ENCODE measurements at regions not wholly inside any gene's neighbourhood (a gene's known extent, or its start where the extent isn't known, plus 50 kb on each side); places are given as distances from the start of the nearest gene placed in this dataset.
"Not testable (repeated sequence)": the region's sequence is repeated elsewhere in the genome, so short reads cannot be mapped to it uniquely, and the experiment has no call there.

DNA sequence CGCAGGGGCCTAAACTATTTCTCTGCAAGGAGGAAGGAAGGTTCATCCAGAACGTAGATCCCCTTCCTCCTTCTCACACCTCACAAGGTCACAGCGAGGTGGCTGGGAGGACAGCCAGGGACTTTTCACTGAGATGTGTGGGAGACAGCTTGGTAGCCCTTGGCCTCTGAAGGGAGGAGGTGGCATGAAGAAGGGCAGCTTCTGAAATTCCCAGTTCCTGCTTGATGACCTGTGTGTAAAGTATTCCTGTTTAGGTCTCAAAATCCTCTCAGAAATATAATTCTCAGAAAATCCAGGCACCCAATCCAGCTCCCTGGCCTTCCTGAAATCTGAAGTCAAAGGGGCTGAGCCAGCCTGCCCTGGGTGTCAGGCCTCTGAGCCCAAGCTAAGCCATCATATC lies 84.9 kb upstream of the ALDH3B2 start:
- not testable (repeated sequence) for TF ChIP-seq SUZ12 (IDR thresholded peaks at IDR 0.05; ENCODE audit: extremely low read depth, insufficient read depth, insufficient read length); ZNF274 (IDR thresholded peaks at IDR 0.05; ENCODE audit: low read depth, low read length); YY1 (IDR thresholded peaks at IDR 0.05; ENCODE audit: insufficient read depth, insufficient read length)
